ENCODE measurements at regions not wholly inside any gene's neighbourhood (a gene's known extent, or its start where the extent isn't known, plus 50 kb on each side); places are given as distances from the start of the nearest gene placed in this dataset.

GRCh38 chr1:42075179-42075578, 78.0 kb upstream of the GUCA2B start:
- no peak overlapping the region for H3K27ac ChIP-seq
- DNase-seq (no peak), ATAC-seq (no peak)
- peaks cover 0 to 6% of the 10 kb centered on the region in 2 donors for H3K9me3 ChIP-seq
- no peaks in the 10 kb centered on the region for H3K27me3 ChIP-seq
- no peak overlapping the region for H3K4me3 ChIP-seq
- H3K36me3 ChIP-seq = no peaks in the 10 kb centered on the region
- H3K4me1 ChIP-seq = no peaks in the 10 kb centered on the region
- intact Hi-C loops (cut with DNase I) = no loop called here
- TF ChIP-seq CTCF (IDR thresholded peaks at IDR 0.05) = no peak

DNA sequence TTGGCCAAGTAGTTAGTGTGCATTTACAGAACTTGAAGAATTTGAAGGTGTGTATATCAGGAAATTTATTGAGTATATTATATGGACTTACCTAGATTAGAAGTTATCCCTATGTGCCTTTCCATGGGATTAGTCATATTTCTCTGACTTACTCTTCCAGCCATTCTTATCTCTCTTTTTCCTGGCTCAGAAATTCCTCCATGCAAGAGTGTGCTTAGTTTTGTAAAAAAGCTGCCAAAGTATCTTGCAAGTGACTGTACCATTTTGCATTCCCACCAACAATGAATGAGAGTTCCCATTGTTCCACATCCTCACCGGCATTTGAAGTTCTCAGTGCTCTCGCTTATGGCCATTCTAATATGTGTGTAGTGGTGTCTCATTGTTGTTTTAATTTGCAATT, 82.2 kb upstream of the GUCA2B start:
- Histone ChIP-seq H3K36me3 (no peaks in the 10 kb centered on the region), H3K27ac (no peak overlapping the region), H3K4me1 (no peaks in the 10 kb centered on the region), H3K9me3 (no peaks in the 10 kb centered on the region), H3K27me3 (no peaks in the 10 kb centered on the region), H3K4me3 (no peak overlapping the region)
- no peak for TF ChIP-seq CTCF (IDR thresholded peaks at IDR 0.05)
- intact Hi-C loops (cut with DNase I) = no loop called here
- DNase-seq (no peak), ATAC-seq (no peak)

DNA sequence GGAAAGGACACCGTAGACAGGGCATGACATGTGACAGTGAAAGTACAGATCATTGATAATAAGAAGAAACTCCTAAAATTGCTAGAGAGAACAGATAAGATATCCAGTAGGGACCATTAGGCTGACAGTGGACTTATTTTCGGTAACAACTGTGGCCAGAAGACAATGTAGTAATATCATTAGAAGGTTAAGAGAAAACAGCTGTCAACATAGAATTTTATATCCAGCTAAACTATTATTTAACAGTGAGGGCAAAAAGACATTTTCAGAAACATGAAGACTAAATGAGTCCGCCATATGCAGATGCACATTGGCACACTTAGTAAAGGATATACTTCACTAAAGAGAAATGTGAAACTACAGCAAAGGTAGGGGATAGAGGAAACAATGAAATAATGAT, 95.4 kb upstream of the GUCA2B start:
- Histone ChIP-seq H3K4me3 (no peak overlapping the region), H3K9me3 (peaks cover 0 to 17% of the 10 kb centered on the region in 2 donors), H3K27ac (no peak overlapping the region), H3K4me1 (no peaks in the 10 kb centered on the region), H3K36me3 (no peaks in the 10 kb centered on the region), H3K27me3 (no peaks in the 10 kb centered on the region)
- DNase-seq (no peak), ATAC-seq (no peak)
- no peak for TF ChIP-seq CTCF (IDR thresholded peaks at IDR 0.05)
- intact Hi-C loops (cut with DNase I) = no loop called here

GRCh38 chr1:42056460-42056859, 96.8 kb upstream of the GUCA2B start:
- H3K36me3 ChIP-seq = no peaks in the 10 kb centered on the region
- DNase-seq = no peak
- no peak for ATAC-seq
- H3K27me3 ChIP-seq = no peaks in the 10 kb centered on the region
- H3K4me1 ChIP-seq = no peaks in the 10 kb centered on the region
- H3K9me3 ChIP-seq = peaks cover 0 to 17% of the 10 kb centered on the region in 2 donors
- no peak overlapping the region for H3K27ac ChIP-seq
- H3K4me3 ChIP-seq = no peak overlapping the region
- intact Hi-C loops (cut with DNase I) = no loop called here
- TF ChIP-seq CTCF (IDR thresholded peaks at IDR 0.05) = no peak

DNA sequence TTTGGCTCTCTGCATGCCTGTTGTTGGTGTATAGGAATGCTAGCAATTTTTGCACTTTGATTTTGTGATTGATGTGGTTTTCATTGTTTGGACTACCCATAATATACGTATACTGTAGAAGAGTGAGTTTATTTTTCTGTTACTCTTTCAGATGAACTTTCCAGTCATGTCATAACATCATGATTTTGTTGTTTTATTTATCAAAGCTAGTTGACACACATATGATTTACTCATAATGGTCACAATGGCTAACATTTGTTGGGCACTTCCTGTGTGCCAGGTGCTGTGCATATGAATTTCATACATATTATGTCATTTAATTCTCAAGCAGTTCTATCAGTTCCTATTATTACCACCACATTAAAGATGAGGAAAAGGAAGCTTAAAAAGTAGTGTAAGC, 98.1 kb upstream of the GUCA2B start:
- no peak overlapping the region for H3K27ac ChIP-seq

More for the DNA sequence above, 98.1 kb upstream of the GUCA2B start:
- intact Hi-C loops (cut with DNase I) = no loop called here
- DNase-seq = no peak
- no peaks in the 10 kb centered on the region for H3K36me3 ChIP-seq
- no peaks in the 10 kb centered on the region for H3K27me3 ChIP-seq
- no peak overlapping the region for H3K4me3 ChIP-seq
- peaks cover 0 to 17% of the 10 kb centered on the region in 2 donors for H3K9me3 ChIP-seq
- no peak for ATAC-seq
- no peak for TF ChIP-seq CTCF (IDR thresholded peaks at IDR 0.05)
- no peaks in the 10 kb centered on the region for H3K4me1 ChIP-seq
